ENCODE measurements at regions not wholly inside any gene's neighbourhood (a gene's known extent, or its start where the extent isn't known, plus 50 kb on each side); places are given as distances from the start of the nearest gene placed in this dataset.

- no peak for TF ChIP-seq CTCF (IDR thresholded peaks at IDR 0.05)
- TF ChIP-seq POLR2A (IDR thresholded peaks at IDR 0.05) = no peak
Observed at GRCh38 chr5:2014058-2014610, 131.4 kb upstream of the IRX4 start.

All from suprapubic skin (tissue), 3 donors.